Smooth muscle cell (in vitro differentiated cells): ENCODE measurements at regions not wholly inside any gene's neighbourhood (a gene's known extent, or its start where the extent isn't known, plus 50 kb on each side); places are given as distances from the start of the nearest gene placed in this dataset.
A peak's percentile ranks its signal among the peaks of the same experiment; 100 is the strongest.

Source experiments
- DNase-seq: peaks from one replicate; lab custom pipeline; 2025; ENCODE audit not compliant: unreplicated experiment; lab: John Stamatoyannopoulos, UW
- H2AFZ ChIP-seq: fragments of 200-600 bp; sonication (generic); 2 replicates; pipeline ENCODE4 v1.6.0; 2016; ENCODE audit warnings: antibody characterized with exemption, low read depth, mild to moderate bottlenecking
- H3F3A ChIP-seq: fragments of 200-600 bp; sonication (generic); 2 replicates; pipeline ENCODE4 v1.6.0; 2017; ENCODE audit warnings: antibody characterized with exemption, low read depth
- H3K27ac ChIP-seq: fragments of 200-600 bp; sonication (generic); 2 replicates; pipeline ENCODE4 v1.5.1; 2016; ENCODE audit warnings: low read depth, mild to moderate bottlenecking
- H3K27me3 ChIP-seq: fragments of 200-600 bp; sonication (generic); 2 replicates; pipeline ENCODE4 v1.6.1; 2016; ENCODE audit warnings: low read depth, mild to moderate bottlenecking
- H3K36me3 ChIP-seq: fragments of 200-600 bp; sonication (generic); 2 replicates; pipeline ENCODE4 v1.5.1; 2016; ENCODE audit warnings: low read depth
- H3K4me1 ChIP-seq: fragments of 200-600 bp; sonication (generic); 2 replicates; pipeline ENCODE4 v1.5.1; 2016; ENCODE audit warnings: low read depth
- H3K4me2 ChIP-seq: fragments of 200-600 bp; sonication (generic); 2 replicates; pipeline ENCODE4 v1.6.0; 2016; ENCODE audit warnings: mild to moderate bottlenecking
- H3K4me3 ChIP-seq: fragments of 200-600 bp; sonication (generic); 2 replicates; pipeline ENCODE4 v1.5.1; 2016; ENCODE audit warnings: mild to moderate bottlenecking
- H3K79me2 ChIP-seq: fragments of 200-600 bp; sonication (generic); 2 replicates; pipeline ENCODE4 v1.6.0; 2016; ENCODE audit warnings: low read depth, mild to moderate bottlenecking
- H3K9ac ChIP-seq: fragments of 200-600 bp; sonication (generic); 2 replicates; pipeline ENCODE4 v1.6.0; 2016; ENCODE audit warnings: low read depth
- H3K9me3 ChIP-seq: fragments of 200-600 bp; sonication (generic); replicated peaks from 2 replicates; pipeline ENCODE4 v1.5.1; 2016; ENCODE audit warnings: low read depth
- H4K20me1 ChIP-seq: fragments of 200-600 bp; sonication (generic); 2 replicates; pipeline ENCODE4 v1.6.0; 2016; ENCODE audit warnings: low read depth
- WGBS: methylation state at CpG from one replicate; pipeline ENCODE4 v1.1.7; 2016; ENCODE audit warnings: low lambda C conversion rate; 5-methylcytosine and 5-hydroxymethylcytosine counted together
- TF ChIP-seq, protein P1 (sequence below): fragments of 200-600 bp; sonication (generic); IDR thresholded peaks from 2 replicates; pipeline ENCODE4 v1.5.1; 2017; ENCODE audit warnings: borderline replicate concordance, mild to moderate bottlenecking, antibody characterized with exemption; ENCODE audit not compliant: insufficient read depth, poor library complexity, severe bottlenecking

DNA sequence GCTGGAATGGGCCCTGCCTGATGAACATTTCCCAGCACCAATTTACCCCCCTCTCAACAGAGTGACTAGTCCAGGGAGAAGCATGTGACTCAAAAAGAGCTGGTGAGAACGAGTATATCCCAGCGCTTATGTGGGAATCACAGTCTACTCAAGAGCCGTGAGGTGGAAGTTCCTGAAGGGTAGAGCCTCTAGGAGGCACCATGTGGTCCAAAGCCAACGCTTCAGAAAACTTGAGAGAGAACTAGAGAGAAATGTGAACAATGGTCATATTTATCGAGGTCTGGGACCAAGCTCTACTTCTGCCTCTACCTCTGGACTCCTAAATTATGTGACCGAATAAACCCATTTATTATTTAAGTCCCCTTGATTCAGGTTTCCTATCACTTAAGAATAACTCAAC is 111.0 kb upstream of the RAP2B start:
- H3F3A ChIP-seq = peaks cover 6% of the 10 kb centered on the region
- no peak overlapping the region for H2AFZ ChIP-seq
- TF ChIP-seq, protein P1, sequence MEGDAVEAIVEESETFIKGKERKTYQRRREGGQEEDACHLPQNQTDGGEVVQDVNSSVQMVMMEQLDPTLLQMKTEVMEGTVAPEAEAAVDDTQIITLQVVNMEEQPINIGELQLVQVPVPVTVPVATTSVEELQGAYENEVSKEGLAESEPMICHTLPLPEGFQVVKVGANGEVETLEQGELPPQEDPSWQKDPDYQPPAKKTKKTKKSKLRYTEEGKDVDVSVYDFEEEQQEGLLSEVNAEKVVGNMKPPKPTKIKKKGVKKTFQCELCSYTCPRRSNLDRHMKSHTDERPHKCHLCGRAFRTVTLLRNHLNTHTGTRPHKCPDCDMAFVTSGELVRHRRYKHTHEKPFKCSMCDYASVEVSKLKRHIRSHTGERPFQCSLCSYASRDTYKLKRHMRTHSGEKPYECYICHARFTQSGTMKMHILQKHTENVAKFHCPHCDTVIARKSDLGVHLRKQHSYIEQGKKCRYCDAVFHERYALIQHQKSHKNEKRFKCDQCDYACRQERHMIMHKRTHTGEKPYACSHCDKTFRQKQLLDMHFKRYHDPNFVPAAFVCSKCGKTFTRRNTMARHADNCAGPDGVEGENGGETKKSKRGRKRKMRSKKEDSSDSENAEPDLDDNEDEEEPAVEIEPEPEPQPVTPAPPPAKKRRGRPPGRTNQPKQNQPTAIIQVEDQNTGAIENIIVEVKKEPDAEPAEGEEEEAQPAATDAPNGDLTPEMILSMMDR = no peak
- H3K4me1 ChIP-seq = no peaks in the 10 kb centered on the region
- 88% methylated on average over 6 of the region's 6 CpGs for WGBS
- peak overlapping the region; percentile 74 for H3K4me2 ChIP-seq
- H3K27ac ChIP-seq = peak overlapping the region; percentile 94
- H3K27me3 ChIP-seq = no peaks in the 10 kb centered on the region
- no peak overlapping the region for H3K4me3 ChIP-seq
- no peak for DNase-seq
- H4K20me1 ChIP-seq = no peaks in the 10 kb centered on the region
- peak overlapping the region; percentile 8 for H3K9ac ChIP-seq
- H3K79me2 ChIP-seq = no peaks in the 10 kb centered on the region
- no peaks in the 10 kb centered on the region for H3K9me3 ChIP-seq
- H3K36me3 ChIP-seq = no peaks in the 10 kb centered on the region

DNA sequence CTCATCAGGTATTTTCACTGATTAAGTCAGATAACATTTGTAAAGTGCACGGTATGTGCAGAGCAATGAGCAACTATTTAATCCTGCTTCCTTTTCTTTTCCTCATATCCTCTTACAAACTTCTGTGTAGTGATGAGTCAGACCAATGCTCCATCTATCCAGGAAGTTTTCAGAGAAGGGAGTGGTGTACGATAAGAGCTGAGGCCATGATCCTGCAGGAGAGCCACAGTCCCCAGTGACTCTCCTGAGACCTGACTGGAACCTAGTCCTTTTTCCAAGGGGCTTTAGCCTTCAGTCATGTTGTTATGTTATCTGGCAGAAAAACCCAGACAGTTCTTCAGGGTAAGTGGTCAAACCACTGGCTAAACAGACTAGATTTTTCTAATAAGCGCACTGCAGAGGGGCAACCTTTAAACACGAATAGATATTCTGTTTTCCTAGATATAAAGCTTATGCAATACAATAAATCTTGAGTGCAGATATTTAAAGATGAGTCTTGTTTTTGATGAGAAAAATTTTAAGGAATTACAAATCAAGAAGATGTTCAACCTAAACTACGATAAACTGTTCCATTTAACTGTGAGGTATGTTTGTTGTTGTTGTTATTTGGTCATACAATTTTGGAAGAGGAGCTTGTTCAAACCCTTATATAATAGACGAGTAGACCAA is 110.5 kb upstream of the RAP2B start:
- H3K36me3 ChIP-seq = no peaks in the 10 kb centered on the region
- H4K20me1 ChIP-seq = no peaks in the 10 kb centered on the region
- WGBS = 35% methylated on average over 6 of the region's 6 CpGs
- H3K79me2 ChIP-seq = no peaks in the 10 kb centered on the region
- H3K27me3 ChIP-seq = no peaks in the 10 kb centered on the region
- peak overlapping the region; percentile 74 for H3K4me2 ChIP-seq
- TF ChIP-seq, protein P1 = no peak
- H2AFZ ChIP-seq = no peak overlapping the region
- no peaks in the 10 kb centered on the region for H3K4me1 ChIP-seq
- no peak for DNase-seq
- no peaks in the 10 kb centered on the region for H3K9me3 ChIP-seq
- no peak overlapping the region for H3K4me3 ChIP-seq
- H3K9ac ChIP-seq = peak overlapping the region; percentile 66
- H3F3A ChIP-seq = peaks cover 6% of the 10 kb centered on the region
- peak overlapping the region; percentile 94 for H3K27ac ChIP-seq

DNA sequence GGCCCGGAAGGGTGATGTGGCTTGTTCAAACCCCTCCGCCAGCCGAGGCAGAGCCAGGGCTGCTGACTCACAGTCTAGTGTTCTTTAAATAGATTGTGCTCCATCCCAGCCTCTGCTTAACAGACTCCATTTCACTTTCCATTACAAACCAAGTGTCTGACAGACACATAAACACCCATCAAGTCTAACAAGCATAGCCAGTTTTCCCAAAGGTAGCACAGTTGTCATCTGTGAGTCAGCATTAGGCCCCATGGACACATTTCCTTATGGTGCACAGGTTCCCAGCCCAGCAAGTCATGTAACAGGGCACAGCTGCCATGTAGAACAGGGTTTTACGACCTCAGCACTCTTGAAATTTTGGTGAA is 109.9 kb upstream of the RAP2B start:
- DNase-seq = peak; percentile 26
- Histone ChIP-seq H3K9me3 (no peaks in the 10 kb centered on the region), H3K27ac (peak overlapping the region; percentile 94), H3K27me3 (no peaks in the 10 kb centered on the region), H3K36me3 (no peaks in the 10 kb centered on the region), H2AFZ (no peak overlapping the region), H3K4me3 (no peak overlapping the region), H3K79me2 (no peaks in the 10 kb centered on the region), H3K4me2 (peak overlapping the region; percentile 74), H4K20me1 (no peaks in the 10 kb centered on the region), H3K4me1 (no peaks in the 10 kb centered on the region), H3F3A (peaks cover 6% of the 10 kb centered on the region), H3K9ac (peak overlapping the region; percentile 66)
- TF ChIP-seq, protein P1 = no peak
- 6% methylated on average over 4 of the region's 4 CpGs for WGBS

DNA sequence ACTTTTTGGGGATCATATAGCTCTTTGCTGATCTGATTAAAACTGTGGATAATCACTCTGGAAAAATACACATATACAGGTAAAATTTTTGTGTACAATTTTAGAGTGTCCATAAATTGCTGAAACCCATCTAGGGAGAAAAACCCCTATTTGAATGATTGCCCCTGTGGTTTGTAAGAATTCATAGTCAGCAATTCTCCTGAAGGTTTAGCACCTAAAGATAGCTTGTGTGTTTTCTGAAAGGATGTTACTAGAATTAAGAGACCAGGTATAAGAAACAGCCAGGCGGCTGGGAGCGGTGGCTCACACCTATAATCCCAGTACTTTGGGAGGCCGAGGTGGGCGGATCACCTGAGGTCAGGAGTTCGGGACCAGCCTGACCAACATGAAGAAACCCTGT is 106.8 kb upstream of the RAP2B start:
- H3K4me2 ChIP-seq = no peak overlapping the region
- H3K79me2 ChIP-seq = no peaks in the 10 kb centered on the region
- H3K27me3 ChIP-seq = no peaks in the 10 kb centered on the region
- H3K9ac ChIP-seq = no peak overlapping the region
- 93% methylated on average over 5 of the region's 5 CpGs for WGBS
- DNase-seq = no peak
- no peaks in the 10 kb centered on the region for H3K36me3 ChIP-seq
- no peak overlapping the region for H3K4me3 ChIP-seq
- peaks cover 10% of the 10 kb centered on the region for H3F3A ChIP-seq
- H2AFZ ChIP-seq = no peak overlapping the region
- TF ChIP-seq, protein P1 = no peak
- H4K20me1 ChIP-seq = no peaks in the 10 kb centered on the region
- H3K9me3 ChIP-seq = no peaks in the 10 kb centered on the region
- no peak overlapping the region for H3K27ac ChIP-seq
- H3K4me1 ChIP-seq = no peaks in the 10 kb centered on the region
